Stimulated activated CD8-positive, alpha-beta memory T cell treated with anti-CD3 and anti-CD28 coated beads, Interleukin-2, amount 100 ng/mL, for 1 hour (primary cell): ENCODE measurements at regions not wholly inside any gene's neighbourhood (a gene's known extent, or its start where the extent isn't known, plus 50 kb on each side); places are given as distances from the start of the nearest gene placed in this dataset.

Source experiments
- DNase-seq, 2 donors: peaks; one replicate each; pipeline ENCODE4 v3.0.0-alpha.2; 2020; ENCODE audit warnings: low read depth in 2 of 2

GRCh38 chr15:85307687-85308045 is 72.7 kb upstream of the AKAP13 start:
- DNase-seq, result no peak

GRCh38 chr15:85311647-85312046 is 68.8 kb upstream of the AKAP13 start:
- no peak for DNase-seq

- no peak for DNase-seq
Measured at GRCh38 chr15:85312486-85312885, 67.9 kb upstream of the AKAP13 start.

- no peak for DNase-seq
Measured at GRCh38 chr15:85312929-85313331, 67.5 kb upstream of the AKAP13 start.

GRCh38 chr15:85313339-85313738 is 67.1 kb upstream of the AKAP13 start:
- DNase-seq, result no peak

- no peak for DNase-seq
Measured at GRCh38 chr15:85314146-85314545, 66.3 kb upstream of the AKAP13 start.

- no peak for DNase-seq
Measured at GRCh38 chr15:85314633-85315032, 65.8 kb upstream of the AKAP13 start.

- DNase-seq, result no peak
Measured at GRCh38 chr15:85316244-85316934, 64.0 kb upstream of the AKAP13 start.

GRCh38 chr15:85318048-85318731 is 62.2 kb upstream of the AKAP13 start:
- no peak for DNase-seq

- no peak for DNase-seq
Measured at GRCh38 chr15:85318732-85319076, 61.7 kb upstream of the AKAP13 start.

GRCh38 chr15:85324202-85324601 is 56.2 kb upstream of the AKAP13 start:
- no peak for DNase-seq

GRCh38 chr15:85325834-85326233 is 54.6 kb upstream of the AKAP13 start:
- DNase-seq, result no peak

- no peak for DNase-seq
Measured at GRCh38 chr15:85326291-85326690, 54.1 kb upstream of the AKAP13 start.

GRCh38 chr15:85327820-85328219 is 52.6 kb upstream of the AKAP13 start:
- no peak for DNase-seq

GRCh38 chr15:85329561-85330422 is 50.6 kb upstream of the AKAP13 start:
- no peak for DNase-seq
